ENCODE measurements at regions not wholly inside any gene's neighbourhood (a gene's known extent, or its start where the extent isn't known, plus 50 kb on each side); places are given as distances from the start of the nearest gene placed in this dataset.

- TF ChIP-seq, protein P1, sequence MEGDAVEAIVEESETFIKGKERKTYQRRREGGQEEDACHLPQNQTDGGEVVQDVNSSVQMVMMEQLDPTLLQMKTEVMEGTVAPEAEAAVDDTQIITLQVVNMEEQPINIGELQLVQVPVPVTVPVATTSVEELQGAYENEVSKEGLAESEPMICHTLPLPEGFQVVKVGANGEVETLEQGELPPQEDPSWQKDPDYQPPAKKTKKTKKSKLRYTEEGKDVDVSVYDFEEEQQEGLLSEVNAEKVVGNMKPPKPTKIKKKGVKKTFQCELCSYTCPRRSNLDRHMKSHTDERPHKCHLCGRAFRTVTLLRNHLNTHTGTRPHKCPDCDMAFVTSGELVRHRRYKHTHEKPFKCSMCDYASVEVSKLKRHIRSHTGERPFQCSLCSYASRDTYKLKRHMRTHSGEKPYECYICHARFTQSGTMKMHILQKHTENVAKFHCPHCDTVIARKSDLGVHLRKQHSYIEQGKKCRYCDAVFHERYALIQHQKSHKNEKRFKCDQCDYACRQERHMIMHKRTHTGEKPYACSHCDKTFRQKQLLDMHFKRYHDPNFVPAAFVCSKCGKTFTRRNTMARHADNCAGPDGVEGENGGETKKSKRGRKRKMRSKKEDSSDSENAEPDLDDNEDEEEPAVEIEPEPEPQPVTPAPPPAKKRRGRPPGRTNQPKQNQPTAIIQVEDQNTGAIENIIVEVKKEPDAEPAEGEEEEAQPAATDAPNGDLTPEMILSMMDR (IDR thresholded peaks at IDR 0.05): no peak
- Histone ChIP-seq H3K27ac (no peak overlapping the region), H3K9me3 (no peaks in the 10 kb centered on the region), H3K4me3 (no peak overlapping the region), H3K27me3 (ENCODE audit: insufficient read depth in 3 of 3, low read length in 2 of 3) (no peaks in the 10 kb centered on the region), H3K36me3 (ENCODE audit: insufficient read depth in 1 of 2, low read depth in 1 of 2) (no peaks in the 10 kb centered on the region), H3K4me1 (peaks cover 16% of the 10 kb centered on the region)
- ATAC-seq (no peak), DNase-seq (no peak)
- 89 to 92% (median 91%) methylated on average over 3 of the region's 3 CpGs for WGBS, 3 donors
- intact Hi-C loops (cut with DNase I): loop anchor here (5.0 to 10.0 kb wide), 4 partner anchors 93 to 286 kb away; partner anchors contain the start of gene VEGFA (in 1 of the 2)
Measured at GRCh38 chr6:43950731-43951062, 176.6 kb downstream of the MRPL14 start.

- intact Hi-C loops (cut with DNase I): loop anchor here (5.0 to 10.0 kb wide), 4 partner anchors 93 to 285 kb away; partner anchors contain the start of gene VEGFA (in 1 of the 2)
- DNase-seq: no peak
- TF ChIP-seq, protein P1 (IDR thresholded peaks at IDR 0.05): no peak
- 85 to 97% (median 92%) methylated on average over 11 of the region's 11 CpGs for WGBS, 3 donors
- ATAC-seq: no peak
- no peaks in the 10 kb centered on the region for H3K27me3 ChIP-seq (ENCODE audit: insufficient read depth in 3 of 3, low read length in 2 of 3)
- peaks cover 11% of the 10 kb centered on the region for H3K4me1 ChIP-seq
- H3K36me3 ChIP-seq (ENCODE audit: insufficient read depth in 1 of 2, low read depth in 1 of 2): no peaks in the 10 kb centered on the region
- H3K4me3 ChIP-seq: no peak overlapping the region
- no peaks in the 10 kb centered on the region for H3K9me3 ChIP-seq
- H3K27ac ChIP-seq: no peak overlapping the region
Measured at GRCh38 chr6:43950051-43950605, 177.1 kb downstream of the MRPL14 start.

- DNase-seq: no peak
- intact Hi-C loops (cut with DNase I): loop anchor here in 1 of 2 donors (2.0 kb wide), 1 partner anchor 181 kb away; no protein-coding TSS in a partner anchor
- Histone ChIP-seq H3K27me3 (ENCODE audit: insufficient read depth in 3 of 3, low read length in 2 of 3) (no peaks in the 10 kb centered on the region), H3K9me3 (no peaks in the 10 kb centered on the region), H3K4me3 (no peak overlapping the region), H3K36me3 (ENCODE audit: insufficient read depth in 1 of 2, low read depth in 1 of 2) (no peaks in the 10 kb centered on the region), H3K27ac (no peak overlapping the region), H3K4me1 (peaks cover 5% of the 10 kb centered on the region)
- TF ChIP-seq, protein P1 (IDR thresholded peaks at IDR 0.05): no peak
- ATAC-seq: no peak
- WGBS, 3 donors: 94 to 100% (median 97%) methylated on average over 2 of the region's 2 CpGs
Measured at GRCh38 chr6:43949551-43949991, 177.7 kb downstream of the MRPL14 start.

DNA sequence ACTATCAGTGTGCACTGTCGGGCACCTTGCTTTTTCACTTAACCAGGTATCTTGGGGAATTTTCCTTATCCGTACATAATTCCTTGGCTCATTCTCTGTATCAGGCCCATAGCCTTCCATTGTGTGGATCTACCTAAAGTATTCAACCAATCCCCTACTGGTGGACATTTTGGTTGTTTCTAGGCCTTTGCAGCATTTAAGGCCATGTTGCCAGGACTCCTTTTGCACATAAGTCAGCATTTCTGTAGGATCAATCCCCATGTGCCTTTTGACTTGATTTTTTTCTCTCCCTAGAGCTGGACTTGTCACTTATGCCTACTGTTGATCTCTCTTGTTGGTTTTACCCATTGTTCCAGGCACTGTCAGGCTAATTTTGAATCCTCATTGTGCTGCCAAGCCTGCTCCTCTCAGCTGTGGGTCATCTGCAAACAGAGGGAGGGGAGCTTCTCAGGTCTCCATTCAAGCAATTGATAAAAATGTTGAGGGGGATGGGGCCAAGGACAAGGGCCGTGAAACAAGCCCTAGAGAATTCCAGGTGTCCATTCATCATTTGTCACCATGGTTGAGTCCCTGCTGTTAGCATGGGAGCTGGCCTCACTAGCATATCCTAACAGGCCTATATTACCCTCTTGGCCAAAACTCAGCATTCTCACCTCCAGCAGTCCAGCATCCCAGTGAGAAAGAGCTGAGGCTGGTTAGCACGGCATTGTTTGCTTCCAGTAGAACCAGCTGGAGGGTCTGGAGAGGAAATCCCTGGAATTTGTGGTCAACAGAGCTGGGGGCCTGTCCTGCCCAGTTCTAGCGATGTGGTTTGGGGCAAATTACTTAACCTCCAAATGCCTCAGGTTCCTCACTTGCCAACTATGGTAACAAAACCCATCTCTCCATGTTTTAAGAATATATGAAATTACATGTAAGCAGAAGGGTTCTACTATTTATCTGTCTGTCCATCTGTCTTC lies 178.4 kb downstream of the MRPL14 start:
- no peak for ATAC-seq
- intact Hi-C loops (cut with DNase I): loop anchor here in 1 of 2 donors (2.0 kb wide), 1 partner anchor 180 kb away; no protein-coding TSS in a partner anchor
- 78 to 86% (median 82%) methylated on average over 5 of the region's 5 CpGs for WGBS, 3 donors
- TF ChIP-seq, protein P1 (IDR thresholded peaks at IDR 0.05): no peak
- Histone ChIP-seq H3K4me3 (no peak overlapping the region), H3K4me1 (peaks cover 1% of the 10 kb centered on the region), H3K27me3 (ENCODE audit: insufficient read depth in 3 of 3, low read length in 2 of 3) (no peaks in the 10 kb centered on the region), H3K36me3 (ENCODE audit: insufficient read depth in 1 of 2, low read depth in 1 of 2) (no peaks in the 10 kb centered on the region), H3K27ac (no peak overlapping the region), H3K9me3 (no peaks in the 10 kb centered on the region)
- no peak for DNase-seq
